Skeletal muscle cell (primary cell): ENCODE measurements at regions not wholly inside any gene's neighbourhood (a gene's known extent, or its start where the extent isn't known, plus 50 kb on each side); places are given as distances from the start of the nearest gene placed in this dataset.
A peak's percentile ranks its signal among the peaks of the same experiment; 100 is the strongest.
"Not testable (repeated sequence)": the region's sequence is repeated elsewhere in the genome, so short reads cannot be mapped to it uniquely, and the experiment has no call there.

ENCODE experiments used
- DNase-seq: peaks from one replicate; pipeline ENCODE4 v3.0.0-alpha.2; 2010; ENCODE audit warnings: low read depth
- H3K4me3 ChIP-seq: 2 replicates; pipeline ENCODE4 v1.5.1; 2011; ENCODE audit warnings: low read depth, mild to moderate bottlenecking, control low read depth, low read length, moderate library complexity

GRCh38 chr18:30150586-30151250 is 891.8 kb downstream of the DSC3 start:
- DNase-seq, result no peak
- H3K4me3 ChIP-seq, result no peak overlapping the region

DNA sequence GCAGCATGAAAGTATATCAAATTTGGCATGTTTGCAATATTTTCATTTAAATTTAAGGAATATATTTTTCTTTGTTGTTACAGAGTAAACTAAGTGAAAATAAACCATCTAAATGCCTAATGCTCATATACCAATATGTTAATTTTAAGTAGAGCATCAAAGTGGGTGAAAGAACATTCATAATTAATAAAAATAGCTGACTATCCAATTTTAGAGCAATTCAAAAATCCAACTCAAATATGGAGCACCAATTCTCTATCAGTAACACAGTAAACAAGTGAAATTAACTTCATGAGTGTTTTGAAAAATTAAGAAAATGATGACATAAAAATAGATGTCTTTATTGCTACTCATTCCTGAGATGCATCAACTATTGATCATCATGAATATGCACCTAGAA is 893.0 kb downstream of the DSC3 start:
- DNase-seq, result no peak
- H3K4me3 ChIP-seq, result no peak overlapping the region

DNA sequence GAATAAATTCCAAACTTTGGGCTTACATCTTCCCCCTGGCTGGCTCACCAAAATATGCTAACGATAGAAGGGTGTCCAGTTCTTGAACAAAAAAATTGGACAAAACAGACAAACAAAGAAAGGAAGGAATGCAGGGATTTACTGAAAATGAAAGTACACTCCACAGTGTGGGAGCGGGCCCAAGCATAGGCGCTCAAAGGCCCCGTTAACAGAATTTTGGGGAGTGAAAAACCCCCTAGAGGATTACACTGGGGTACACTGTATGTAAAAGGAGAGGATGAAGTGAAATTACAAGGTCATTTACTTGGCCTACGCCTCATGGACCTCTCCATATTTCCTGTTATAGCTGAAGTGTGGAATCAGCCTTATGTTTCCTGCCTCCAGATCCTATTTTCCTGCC is 899.7 kb downstream of the DSC3 start:
- no peak for DNase-seq
- H3K4me3 ChIP-seq, result no peak overlapping the region

DNA sequence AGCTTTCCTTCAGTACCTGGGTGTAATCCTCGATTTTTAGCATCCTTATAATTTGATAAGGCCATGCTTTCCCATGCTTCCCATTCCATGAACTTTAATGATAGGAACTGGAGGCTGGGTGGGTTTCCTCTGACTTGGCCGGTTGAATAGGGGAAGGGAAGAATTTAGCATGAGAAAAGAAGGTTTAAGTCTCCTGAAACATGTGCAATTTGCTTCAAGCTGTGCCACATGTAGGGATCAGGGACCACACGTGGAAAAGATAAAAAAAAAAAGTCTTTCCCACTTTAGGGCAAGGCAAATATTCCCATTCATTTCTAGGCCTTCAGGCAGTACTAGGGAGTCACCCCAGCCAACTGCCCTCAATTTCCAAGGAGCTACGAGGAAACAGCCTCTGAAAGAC is 900.3 kb downstream of the DSC3 start:
- DNase-seq, result no peak
- H3K4me3 ChIP-seq, result no peak overlapping the region

GRCh38 chr18:30141506-30141905 is 901.0 kb downstream of the DSC3 start:
- H3K4me3 ChIP-seq, DNase-seq: not testable (repeated sequence)

DNA sequence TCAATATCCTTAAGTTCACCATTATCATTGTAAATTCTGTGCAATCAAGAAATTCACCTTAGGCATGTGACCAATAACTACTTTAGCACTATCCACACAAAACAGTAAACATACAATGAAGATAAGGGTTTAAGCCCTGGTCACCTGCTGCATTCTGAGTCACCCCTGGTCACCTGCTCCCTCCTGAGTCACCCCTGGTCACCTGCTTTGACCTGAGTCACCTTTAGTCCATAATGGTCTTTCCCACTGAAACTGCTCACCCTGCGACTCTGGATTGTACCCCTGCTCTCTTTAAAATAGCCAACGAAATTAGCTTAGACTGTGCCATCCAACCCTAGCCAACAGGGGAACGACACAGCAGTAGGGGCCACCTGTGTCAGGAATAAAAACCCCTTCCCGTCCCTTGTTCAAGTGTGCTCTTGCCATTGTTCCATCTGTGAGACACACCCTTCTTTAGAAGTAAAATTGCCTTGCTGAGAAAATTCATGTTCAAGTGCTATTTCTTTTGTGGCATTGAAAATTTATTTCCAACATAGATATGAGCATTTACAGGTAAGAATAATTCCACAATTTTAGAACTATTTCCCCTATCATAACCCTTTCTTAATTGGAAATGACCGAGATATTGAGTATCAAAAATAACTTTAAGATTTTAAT is 902.8 kb downstream of the DSC3 start:
- no peak for DNase-seq
- H3K4me3 ChIP-seq, result no peak overlapping the region

- no peak overlapping the region for H3K4me3 ChIP-seq
- DNase-seq, result no peak
Measured at GRCh38 chr18:30135938-30136337, 906.6 kb downstream of the DSC3 start.

DNA sequence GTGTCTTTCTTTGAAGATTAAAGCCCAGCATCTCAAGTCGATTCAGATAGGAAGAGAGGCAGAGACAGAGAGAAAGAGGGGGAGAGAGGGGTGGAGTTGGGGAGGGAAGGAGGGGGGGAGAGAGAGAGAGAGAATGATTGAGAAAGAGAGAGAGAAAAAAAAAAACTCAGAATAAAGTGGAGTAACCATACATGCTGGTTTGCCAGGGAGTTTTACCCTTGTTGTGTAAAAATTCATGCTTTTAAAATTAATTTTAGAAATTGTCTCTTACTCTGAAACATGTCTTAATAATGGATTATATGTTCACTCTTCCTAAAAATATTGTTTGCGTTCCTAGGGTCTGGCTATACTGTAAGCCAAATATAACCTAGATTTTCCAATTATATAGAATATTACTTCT is 908.5 kb downstream of the DSC3 start:
- no peak for DNase-seq
- no peak overlapping the region for H3K4me3 ChIP-seq

DNA sequence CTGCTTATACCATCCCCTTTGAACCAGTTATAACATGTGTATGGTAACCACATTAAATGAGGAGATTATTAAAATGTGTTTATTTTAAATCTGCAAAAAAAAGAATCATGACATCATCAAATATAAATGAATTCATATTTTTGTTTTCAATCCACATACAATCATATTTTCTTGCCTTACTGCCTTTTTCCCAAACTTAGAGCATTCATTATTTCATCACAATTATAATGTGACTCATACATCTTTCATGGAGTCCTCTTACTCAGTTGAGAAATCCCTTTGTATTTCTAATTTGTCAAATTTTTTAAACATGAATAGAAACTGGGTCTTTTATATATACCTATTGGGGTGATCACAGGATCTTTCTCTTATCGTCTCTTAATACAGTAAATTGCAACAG is 909.6 kb downstream of the DSC3 start:
- DNase-seq, result peak; percentile 3
- H3K4me3 ChIP-seq, result no peak overlapping the region

GRCh38 chr18:30121397-30121796 is 921.1 kb downstream of the DSC3 start:
- DNase-seq, result no peak
- no peak overlapping the region for H3K4me3 ChIP-seq

DNA sequence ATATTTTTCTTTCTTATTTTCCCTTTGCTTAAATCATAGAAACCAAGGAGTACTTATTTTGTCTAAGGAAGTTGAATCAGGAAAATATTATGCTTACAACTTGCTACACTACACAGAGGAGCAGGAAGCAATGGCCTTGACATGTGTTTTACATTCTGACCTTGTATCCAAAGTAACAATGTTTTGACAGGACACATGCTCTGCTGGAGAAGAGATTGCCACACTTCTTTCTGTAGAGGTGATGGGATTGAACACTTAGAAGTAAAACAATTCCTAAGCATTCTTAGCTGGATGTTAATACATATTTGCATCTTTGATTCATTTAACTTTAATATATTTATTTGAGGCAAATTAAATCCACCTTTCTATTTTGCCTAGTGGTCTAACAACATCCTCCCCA is 929.1 kb downstream of the DSC3 start:
- no peak for DNase-seq
- no peak overlapping the region for H3K4me3 ChIP-seq

DNA sequence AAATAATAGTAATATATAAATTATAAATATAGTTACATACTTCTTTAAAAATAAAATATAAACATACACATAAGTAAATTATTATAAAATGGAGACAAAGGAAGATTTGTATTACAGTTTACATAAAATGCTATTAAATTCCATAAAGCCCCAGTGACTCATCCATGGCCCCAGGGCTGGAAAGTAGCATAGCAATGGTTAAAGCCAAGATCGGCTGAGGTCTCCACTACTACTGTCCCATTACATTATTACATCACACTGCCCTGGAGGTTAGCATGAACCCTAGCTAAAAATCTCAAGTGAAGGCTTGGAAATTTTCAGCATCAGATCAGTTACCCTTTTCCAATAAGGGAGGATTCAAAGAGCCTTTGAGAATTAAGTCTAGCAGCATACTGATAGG is 936.2 kb downstream of the DSC3 start:
- DNase-seq, result no peak
- no peak overlapping the region for H3K4me3 ChIP-seq

- no peak for DNase-seq
- H3K4me3 ChIP-seq, result no peak overlapping the region
Measured at GRCh38 chr18:30103881-30104280, 938.7 kb downstream of the DSC3 start.

DNA sequence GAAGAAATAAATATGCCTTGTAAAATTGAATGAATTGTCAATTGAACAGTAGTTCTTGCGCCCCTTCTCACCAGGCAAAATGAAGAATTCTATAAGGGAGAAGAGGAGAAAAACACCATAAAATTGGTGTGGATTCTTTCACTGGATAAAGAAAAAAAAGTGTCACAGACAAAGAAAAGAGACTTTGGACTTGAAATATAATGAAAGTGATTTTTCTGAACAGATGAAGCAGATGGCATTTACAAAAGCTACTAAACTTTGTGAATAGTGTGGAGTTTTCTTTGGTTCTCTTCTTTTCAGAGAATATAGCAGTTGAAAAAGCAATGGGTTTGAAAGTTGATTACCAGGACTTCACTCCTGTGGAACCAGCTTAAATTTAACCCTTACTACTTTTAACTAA is 945.7 kb downstream of the DSC3 start:
- no peak for DNase-seq
- no peak overlapping the region for H3K4me3 ChIP-seq

DNA sequence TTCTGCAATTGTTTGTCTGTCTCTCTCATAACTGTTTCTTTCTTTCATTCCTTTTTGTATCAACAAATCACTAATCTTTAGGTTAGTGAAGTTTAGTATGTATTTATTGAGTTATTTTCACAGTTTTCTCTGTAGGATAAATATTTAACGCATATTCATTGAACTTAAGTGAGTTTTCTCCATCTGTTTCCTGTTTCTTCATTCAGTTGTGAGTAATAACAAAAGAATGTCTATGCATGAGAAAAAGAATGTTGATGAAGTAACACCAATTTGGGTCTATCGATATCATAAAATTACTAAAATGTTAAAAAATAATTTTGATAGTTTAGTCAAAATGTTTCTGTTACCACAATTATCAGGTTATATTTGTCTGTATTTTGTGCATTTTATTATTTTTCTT is 948.0 kb downstream of the DSC3 start:
- H3K4me3 ChIP-seq, result no peak overlapping the region
- DNase-seq, result peak; percentile 20

GRCh38 chr18:30093376-30093775 is 949.2 kb downstream of the DSC3 start:
- no peak for DNase-seq
- H3K4me3 ChIP-seq, result no peak overlapping the region

DNA sequence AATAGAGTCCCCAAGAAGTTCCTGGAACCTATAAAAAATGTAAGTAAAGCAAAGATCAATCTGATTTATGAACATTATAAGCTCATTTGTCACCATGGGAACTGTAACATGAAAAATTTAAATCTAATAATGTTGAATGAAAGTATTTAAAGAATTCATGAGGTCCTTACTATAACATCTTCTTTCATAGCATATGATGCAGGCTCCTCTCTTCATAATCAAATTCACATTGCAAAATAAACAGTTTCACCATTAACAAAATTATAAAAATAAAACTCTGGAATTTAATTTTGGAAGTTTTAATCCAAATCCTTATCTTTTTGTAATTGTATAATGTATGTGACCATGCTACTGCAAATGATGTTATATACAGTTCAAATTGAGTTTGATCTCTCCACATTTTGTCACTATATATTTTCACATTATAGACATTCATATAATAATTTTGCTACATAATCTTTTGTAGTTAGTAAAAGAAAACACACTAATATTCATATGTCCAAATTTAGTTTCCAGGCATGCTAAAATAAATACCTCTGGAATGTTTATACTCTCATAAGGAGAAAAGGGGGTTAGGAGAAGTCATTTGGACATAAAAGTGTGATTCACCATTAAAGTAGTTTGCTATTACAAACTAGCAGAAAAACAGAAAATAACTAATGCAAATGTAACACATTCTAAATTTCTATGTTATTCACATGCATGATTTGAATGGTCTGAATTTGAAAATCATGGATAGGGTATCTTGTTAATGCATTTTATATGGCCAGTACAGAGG is 954.1 kb downstream of the DSC3 start:
- H3K4me3 ChIP-seq, result no peak overlapping the region
- no peak for DNase-seq

DNA sequence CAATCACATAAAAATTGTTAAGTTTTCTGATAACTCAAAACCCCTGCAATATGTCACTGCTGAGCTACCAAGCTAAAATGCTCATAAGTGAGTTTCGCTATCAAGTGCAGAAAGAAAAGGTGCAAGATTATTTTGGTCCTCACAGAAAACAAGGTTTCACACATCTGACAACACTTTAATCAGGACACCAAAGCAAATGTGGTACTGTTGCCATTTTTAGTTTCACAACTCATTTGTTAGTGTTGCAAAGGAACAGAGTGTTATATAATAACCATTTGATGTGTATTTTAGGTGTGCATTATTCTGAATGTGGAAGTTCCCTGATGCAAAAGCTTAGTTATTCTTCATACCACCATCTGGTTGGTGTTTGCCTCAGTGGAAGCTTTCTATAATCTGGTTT is 956.2 kb downstream of the DSC3 start:
- H3K4me3 ChIP-seq, result no peak overlapping the region

DNA sequence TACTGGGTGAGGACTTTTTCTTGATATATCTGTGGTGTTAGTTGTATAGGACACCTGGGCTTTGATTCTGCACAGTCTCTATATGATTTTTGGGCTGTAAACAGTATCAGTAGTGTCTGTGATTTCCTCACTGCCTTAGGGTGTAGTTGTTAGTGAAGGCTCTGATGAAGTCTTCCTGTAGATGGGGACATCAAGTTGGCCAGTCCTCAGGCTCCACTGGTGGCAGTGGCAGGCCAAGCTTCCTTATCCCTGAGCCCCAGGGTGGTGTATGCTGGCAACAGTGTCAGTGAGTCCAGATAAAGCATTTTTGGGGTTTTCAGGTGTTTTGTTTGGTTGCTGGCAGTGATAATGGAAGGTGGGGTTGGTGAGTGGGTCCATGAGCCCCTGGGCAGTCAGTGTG is 961.4 kb downstream of the DSC3 start:
- DNase-seq, result no peak
- H3K4me3 ChIP-seq, result no peak overlapping the region

More for the DNA sequence above, 956.2 kb downstream of the DSC3 start:
- DNase-seq, result no peak

- H3K4me3 ChIP-seq, result no peak overlapping the region
Measured at GRCh38 chr18:30072609-30073385, 969.7 kb downstream of the DSC3 start.

More at GRCh38 chr18:30072609-30073385, 969.7 kb downstream of the DSC3 start:
- DNase-seq, result no peak
